Head of caudate nucleus (tissue), 42 donors: ENCODE measurements at regions not wholly inside any gene's neighbourhood (a gene's known extent, or its start where the extent isn't known, plus 50 kb on each side); places are given as distances from the start of the nearest gene placed in this dataset.
"Not testable (repeated sequence)": the region's sequence is repeated elsewhere in the genome, so short reads cannot be mapped to it uniquely, and the experiment has no call there.

Experiments used
- DNase-seq, 42 donors: peaks; one replicate each; pipeline versions ENCODE4 v3.0.0 to v3.0.0-alpha.2; 2020 to 2021; ENCODE audit warnings: mixed read lengths in 7 of 42
- intact Hi-C: fragments of 100-400 bp; cut with DNase I; formaldehyde crosslinking; loops from one replicate; pipeline ENCODE4 v1.15.0; 2022

GRCh38 chr3:88485001-88485400, 335.2 kb downstream of the C3orf38 start:
- no peak for DNase-seq
- intact Hi-C loops = no loop called here

- DNase-seq, intact Hi-C loops: not testable (repeated sequence)
These were observed 359.1 kb downstream of the C3orf38 start for GRCh38 chr3:88508818-88509217.

GRCh38 chr3:88509582-88509981, 359.8 kb downstream of the C3orf38 start:
- intact Hi-C loops = no loop called here
- DNase-seq = no peak

- DNase-seq = no peak
- intact Hi-C loops = no loop called here
These were observed 378.7 kb downstream of the C3orf38 start for GRCh38 chr3:88528494-88528893.

- intact Hi-C loops = no loop called here
- DNase-seq = no peak
These were observed 384.8 kb downstream of the C3orf38 start for GRCh38 chr3:88534534-88534933.

- no peak for DNase-seq
- intact Hi-C loops = no loop called here
These were observed 385.8 kb downstream of the C3orf38 start for GRCh38 chr3:88535563-88535962.

GRCh38 chr3:88542916-88543315, 393.2 kb downstream of the C3orf38 start:
- intact Hi-C loops = no loop called here
- DNase-seq = no peak

GRCh38 chr3:88572450-88572849, 422.7 kb downstream of the C3orf38 start:
- DNase-seq = no peak
- intact Hi-C loops = no loop called here

- no peak for DNase-seq
- intact Hi-C loops = no loop called here
These were observed 423.7 kb downstream of the C3orf38 start for GRCh38 chr3:88573472-88573871.

- intact Hi-C loops = no loop called here
- DNase-seq = no peak
These were observed 424.4 kb downstream of the C3orf38 start for GRCh38 chr3:88574146-88574545.

GRCh38 chr3:88584451-88584850, 434.7 kb downstream of the C3orf38 start:
- no peak for DNase-seq
- intact Hi-C loops = no loop called here

- intact Hi-C loops = no loop called here
- no peak for DNase-seq
These were observed 436.4 kb downstream of the C3orf38 start for GRCh38 chr3:88586121-88586640.

- no peak for DNase-seq
- intact Hi-C loops = no loop called here
These were observed 439.4 kb downstream of the C3orf38 start for GRCh38 chr3:88589138-88589537.

- intact Hi-C loops = no loop called here
- peak in 1 of 42 donors; percentile 44 for DNase-seq
These were observed 445.3 kb downstream of the C3orf38 start for GRCh38 chr3:88595026-88595425.

- intact Hi-C loops = no loop called here
- DNase-seq = no peak
These were observed 446.7 kb downstream of the C3orf38 start for GRCh38 chr3:88596451-88596850.

- no peak for DNase-seq
- intact Hi-C loops = no loop called here
These were observed 461.1 kb downstream of the C3orf38 start for GRCh38 chr3:88610820-88611219.

GRCh38 chr3:88611826-88612326, 462.1 kb downstream of the C3orf38 start:
- intact Hi-C loops = no loop called here
- DNase-seq = no peak

- no peak for DNase-seq
- intact Hi-C loops = no loop called here
These were observed 466.7 kb downstream of the C3orf38 start for GRCh38 chr3:88616413-88616812.

- intact Hi-C loops = no loop called here
These were observed 467.5 kb downstream of the C3orf38 start for GRCh38 chr3:88617283-88617682.

GRCh38 chr3:88618021-88618645, 468.4 kb downstream of the C3orf38 start:
- DNase-seq = peak in 2 of 42 donors; percentile 1 to 3
- intact Hi-C loops = no loop called here

More at GRCh38 chr3:88617283-88617682, 467.5 kb downstream of the C3orf38 start:
- no peak for DNase-seq

- DNase-seq = peak in 2 of 42 donors; percentile 7 to 15
- intact Hi-C loops = no loop called here
These were observed 471.8 kb downstream of the C3orf38 start for GRCh38 chr3:88621586-88621985.
